Testis (tissue), 2 donors: ENCODE measurements at regions not wholly inside any gene's neighbourhood (a gene's known extent, or its start where the extent isn't known, plus 50 kb on each side); places are given as distances from the start of the nearest gene placed in this dataset.

ENCODE experiments used
- CTCF ChIP-seq, 3 experiments: fragments of 450-650 bp in 2 of 3; fragments of 200-600 bp in 1 of 3; sonication (generic) in 1 of 3; IDR thresholded peaks; one replicate each; pipeline ENCODE4 v1.5.1; 2016 to 2019; ENCODE audit warnings: antibody characterized with exemption in 3 of 3, mild to moderate bottlenecking in 2 of 3, moderate library complexity in 1 of 3
- POLR2A ChIP-seq: fragments of 450-650 bp; IDR thresholded peaks from one replicate; pipeline ENCODE4 v1.6.1; 2017; ENCODE audit warnings: antibody characterized with exemption, mild to moderate bottlenecking, moderate library complexity

DNA sequence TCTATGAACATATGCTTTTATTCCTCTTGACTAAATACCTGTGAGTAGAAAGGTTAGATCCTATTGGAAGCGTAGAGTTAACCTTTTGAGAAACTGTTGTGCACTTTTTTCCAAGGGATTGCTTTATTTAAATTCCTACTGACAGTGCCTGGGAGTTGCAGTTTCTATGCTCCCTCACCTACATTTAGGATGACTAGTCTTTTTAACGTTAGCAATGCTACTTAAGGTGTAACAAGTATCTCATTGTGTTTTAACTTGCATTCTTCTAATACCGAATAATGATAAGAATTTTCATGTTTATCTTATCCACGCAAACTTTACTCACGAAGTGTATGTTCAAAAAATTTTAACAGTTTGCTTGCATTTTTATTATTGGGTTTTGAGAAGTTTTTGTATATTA is 1123.9 kb upstream of the PCDH7 start:
- TF ChIP-seq POLR2A, result no peak
- TF ChIP-seq CTCF (IDR thresholded peaks at IDR 0.05), result no peak
